SU-DHL-6 (cell line): ENCODE measurements at regions not wholly inside any gene's neighbourhood (a gene's known extent, or its start where the extent isn't known, plus 50 kb on each side); places are given as distances from the start of the nearest gene placed in this dataset.

Experiments
- H2AFZ ChIP-seq: fragments of 200-600 bp; sonication (generic); 2 replicates; pipeline ENCODE4 v1.6.1; 2014; ENCODE audit warnings: low read depth, mild to moderate bottlenecking, moderate library complexity, mixed read lengths, antibody characterized with exemption, low read length; ENCODE audit not compliant: severe bottlenecking
- H3F3A ChIP-seq: fragments of 200-600 bp; shearing (Covaris generic); 2 replicates; pipeline ENCODE4 v1.6.0; 2016; ENCODE audit warnings: antibody characterized with exemption, mild to moderate bottlenecking; ENCODE audit not compliant: insufficient read depth
- H3K27ac ChIP-seq: fragments of 200-600 bp; sonication (generic); 2 replicates; pipeline ENCODE4 v1.5.1; 2016; ENCODE audit warnings: low read depth, mild to moderate bottlenecking, low read length, moderate library complexity, mixed read lengths
- H3K27me3 ChIP-seq: fragments of 200-600 bp; sonication (generic), shearing (Covaris generic); 2 replicates; pipeline ENCODE4 v1.6.0; 2014; ENCODE audit warnings: mild to moderate bottlenecking, low read length
- H3K36me3 ChIP-seq: fragments of 200-600 bp; sonication (generic); 2 replicates; pipeline ENCODE4 v1.6.1; 2014; ENCODE audit warnings: mild to moderate bottlenecking, low read length, mixed read lengths
- H3K4me2 ChIP-seq: fragments of 300-600, 200-600 bp; shearing (Covaris generic), sonication (generic); 2 replicates; pipeline ENCODE4 v1.6.0; 2014; ENCODE audit warnings: low read length, low read depth, mild to moderate bottlenecking; ENCODE audit not compliant: poor library complexity, severe bottlenecking
- H3K4me3 ChIP-seq: fragments of 200-600 bp; sonication (generic); 2 replicates; pipeline ENCODE4 v1.5.1; 2014; ENCODE audit warnings: antibody characterized with exemption, low read length, mild to moderate bottlenecking, mixed read lengths; ENCODE audit not compliant: insufficient read depth, poor library complexity, severe bottlenecking
- H3K79me2 ChIP-seq: fragments of 200-600 bp; sonication (generic); 2 replicates; pipeline ENCODE4 v1.6.1; 2014; ENCODE audit warnings: mild to moderate bottlenecking, low read length, moderate library complexity; ENCODE audit not compliant: insufficient read depth
- H3K9ac ChIP-seq: fragments of 200-600 bp; sonication (generic); 2 replicates; pipeline ENCODE4 v1.7.0; 2014; ENCODE audit warnings: mild to moderate bottlenecking, low read length
- H3K9me2 ChIP-seq: fragments of 200-600 bp; sonication (generic); replicated peaks from 2 replicates; pipeline ENCODE4 v1.6.1; 2014; ENCODE audit warnings: low read length; ENCODE audit not compliant: insufficient read depth
- H3K9me3 ChIP-seq: fragments of 200-600 bp; sonication (generic); 2 replicates; pipeline ENCODE4 v1.6.1; 2014; ENCODE audit warnings: low read length, mixed read lengths; ENCODE audit not compliant: insufficient read depth
- H4K20me1 ChIP-seq: fragments of 200-600 bp; sonication (generic); 2 replicates; pipeline ENCODE4 v1.6.1; 2014; ENCODE audit warnings: low read depth, mild to moderate bottlenecking, antibody characterized with exemption, low read length, moderate library complexity, mixed read lengths
- CTCF ChIP-seq: fragments of 200-600 bp; sonication (generic); IDR thresholded peaks from one replicate; pipeline ENCODE4 v1.5.1; 2017; ENCODE audit warnings: antibody characterized with exemption, mild to moderate bottlenecking, low read length, moderate library complexity; ENCODE audit not compliant: insufficient read depth, poor library complexity, severe bottlenecking
- EZH2phosphoT487 ChIP-seq: fragments of 200-600 bp; sonication (generic), shearing (Covaris generic); conservative IDR thresholded peaks from 2 replicates; pipeline ENCODE4 v1.6.1; 2018; ENCODE audit warnings: mild to moderate bottlenecking, antibody characterized with exemption, low read length, moderate library complexity, mixed read lengths

DNA sequence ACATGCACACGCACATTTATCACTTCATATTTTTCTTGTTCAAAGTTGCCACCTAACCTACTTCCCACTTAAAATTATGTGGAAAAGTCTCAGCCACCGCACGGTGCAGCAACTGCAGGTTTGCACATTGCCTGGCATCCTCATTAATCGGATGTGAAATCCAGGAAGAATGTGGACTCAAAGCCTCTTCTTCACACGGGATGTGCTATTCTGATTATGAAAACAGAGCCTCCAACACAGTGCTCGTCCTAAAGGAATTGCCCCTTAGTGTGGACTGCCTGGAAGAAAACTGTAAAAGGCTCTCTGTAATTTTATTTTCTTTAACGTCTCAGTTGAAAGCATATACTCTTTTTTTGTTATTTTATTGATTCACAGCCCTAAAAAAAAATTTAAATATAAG is 1303.5 kb downstream of the EFNB2 start:
- Histone ChIP-seq H2AFZ (no peak overlapping the region), H3K27me3 (no peaks in the 10 kb centered on the region), H3K4me2 (no peak overlapping the region), H3K9me2 (no peaks in the 10 kb centered on the region), H3K36me3 (no peaks in the 10 kb centered on the region), H3K4me3 (no peak overlapping the region), H3K79me2 (no peaks in the 10 kb centered on the region), H3F3A (no peaks in the 10 kb centered on the region), H3K9me3 (no peaks in the 10 kb centered on the region), H3K27ac (no peak overlapping the region), H3K9ac (no peak overlapping the region), H4K20me1 (no peaks in the 10 kb centered on the region)
- no peak for TF ChIP-seq CTCF
- no peak for TF ChIP-seq EZH2phosphoT487

DNA sequence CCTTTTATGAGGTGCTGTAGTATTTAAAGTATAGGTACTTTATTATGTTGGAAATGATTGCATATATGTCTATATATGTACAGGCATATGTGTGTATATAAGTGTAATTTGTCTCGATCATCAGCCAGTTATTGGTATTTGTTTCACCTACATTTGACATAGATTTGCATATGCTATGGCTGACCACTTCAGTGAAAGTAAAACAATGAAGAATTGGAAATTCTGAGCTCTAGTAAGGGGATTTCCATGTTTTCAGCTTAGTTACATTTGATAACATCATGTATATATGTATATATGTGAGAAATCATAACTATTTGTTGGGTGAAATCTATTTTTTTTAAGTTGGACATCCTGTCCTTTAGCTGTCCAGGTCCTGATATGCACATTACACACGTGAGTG is 1303.9 kb downstream of the EFNB2 start:
- H2AFZ ChIP-seq: no peak overlapping the region
- no peaks in the 10 kb centered on the region for H3F3A ChIP-seq

DNA sequence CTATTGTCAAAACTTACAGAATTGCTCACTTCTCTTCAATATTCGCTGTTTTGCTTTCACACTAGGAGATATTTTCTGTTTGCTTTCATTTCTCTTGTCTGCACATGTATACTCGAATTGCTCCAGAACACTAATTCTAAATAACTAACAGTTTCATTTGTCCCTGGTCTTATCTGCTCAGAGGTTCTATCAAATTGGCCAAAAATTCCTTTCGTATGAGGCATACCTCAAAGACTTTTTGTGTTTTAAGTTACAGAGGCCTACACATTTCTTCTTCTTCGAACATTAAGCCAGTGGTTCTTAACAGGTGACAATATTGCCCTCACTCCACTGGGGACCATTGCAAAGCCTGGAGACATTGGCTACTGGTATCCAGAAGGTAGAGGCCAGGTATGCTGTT is 1314.6 kb downstream of the EFNB2 start:
- no peak overlapping the region for H2AFZ ChIP-seq
- H3K9ac ChIP-seq: no peak overlapping the region

More for the DNA sequence above, 1303.9 kb downstream of the EFNB2 start:
- Histone ChIP-seq H3K4me2 (no peak overlapping the region), H3K9ac (no peak overlapping the region), H3K36me3 (no peaks in the 10 kb centered on the region), H3K79me2 (no peaks in the 10 kb centered on the region), H3K9me2 (no peaks in the 10 kb centered on the region), H3K9me3 (no peaks in the 10 kb centered on the region), H3K4me3 (no peak overlapping the region), H3K27ac (no peak overlapping the region), H3K27me3 (no peaks in the 10 kb centered on the region), H4K20me1 (no peaks in the 10 kb centered on the region)
- no peak for TF ChIP-seq CTCF

More for the DNA sequence above, 1314.6 kb downstream of the EFNB2 start:
- Histone ChIP-seq H4K20me1 (no peaks in the 10 kb centered on the region), H3F3A (no peaks in the 10 kb centered on the region), H3K79me2 (no peaks in the 10 kb centered on the region), H3K27ac (no peak overlapping the region), H3K9me2 (no peaks in the 10 kb centered on the region), H3K4me3 (no peak overlapping the region), H3K36me3 (no peaks in the 10 kb centered on the region), H3K27me3 (no peaks in the 10 kb centered on the region), H3K4me2 (no peak overlapping the region), H3K9me3 (no peaks in the 10 kb centered on the region)
- no peak for TF ChIP-seq EZH2phosphoT487
- no peak for TF ChIP-seq CTCF
